IPS-15b (cell line): ENCODE measurements at regions not wholly inside any gene's neighbourhood (a gene's known extent, or its start where the extent isn't known, plus 50 kb on each side); places are given as distances from the start of the nearest gene placed in this dataset.

Experiments
- H3K27me3 ChIP-seq: one replicate; pipeline ENCODE4 v1.6.1; 2013; ENCODE audit warnings: low read length; ENCODE audit not compliant: control insufficient read depth, insufficient read depth
- H3K36me3 ChIP-seq: one replicate; pipeline ENCODE4 v1.6.1; 2013; ENCODE audit warnings: low read length; ENCODE audit not compliant: control insufficient read depth, insufficient read depth
- H3K4me1 ChIP-seq: one replicate; pipeline ENCODE4 v1.6.1; 2013; ENCODE audit warnings: mild to moderate bottlenecking, low read length; ENCODE audit not compliant: control insufficient read depth, insufficient read depth
- H3K4me3 ChIP-seq: one replicate; pipeline ENCODE4 v1.5.1; 2013; ENCODE audit warnings: low read depth, low read length
- H3K9ac ChIP-seq: one replicate; pipeline ENCODE4 v1.6.1; 2013; ENCODE audit warnings: low read depth, mild to moderate bottlenecking, low read length
- H3K9me3 ChIP-seq: one replicate; pipeline ENCODE4 v1.6.1; 2013; ENCODE audit warnings: mild to moderate bottlenecking, low read length; ENCODE audit not compliant: control insufficient read depth, insufficient read depth

DNA sequence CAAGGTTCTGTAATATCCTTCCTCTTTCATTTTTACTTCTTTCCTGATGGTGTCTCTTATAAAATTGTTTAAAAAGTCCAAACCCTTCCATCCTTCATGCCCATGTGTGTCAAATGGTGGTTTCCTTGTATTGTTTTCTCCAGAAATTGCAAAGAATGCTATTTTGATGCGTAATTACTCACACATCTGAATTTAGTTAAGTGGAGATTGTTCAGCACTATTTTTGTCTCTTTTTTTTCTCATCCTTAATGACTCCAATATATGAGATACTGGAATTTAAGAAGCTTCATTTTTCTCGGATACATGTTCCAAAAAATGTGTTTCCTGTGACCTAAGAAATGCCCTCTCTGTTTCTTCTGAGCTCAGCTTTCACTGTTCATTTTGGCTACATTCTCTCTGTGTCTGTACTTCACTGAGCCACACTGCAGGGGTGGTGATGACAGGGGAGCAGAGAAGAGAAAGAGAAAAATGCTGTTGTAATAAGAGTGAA is 799.8 kb downstream of the DIPK2A start:
- H3K9ac ChIP-seq = no peak overlapping the region
- H3K27me3 ChIP-seq = no peaks in the 10 kb centered on the region
- H3K9me3 ChIP-seq = no peaks in the 10 kb centered on the region
- H3K36me3 ChIP-seq = no peaks in the 10 kb centered on the region
- H3K4me1 ChIP-seq = no peaks in the 10 kb centered on the region
- H3K4me3 ChIP-seq = no peak overlapping the region

DNA sequence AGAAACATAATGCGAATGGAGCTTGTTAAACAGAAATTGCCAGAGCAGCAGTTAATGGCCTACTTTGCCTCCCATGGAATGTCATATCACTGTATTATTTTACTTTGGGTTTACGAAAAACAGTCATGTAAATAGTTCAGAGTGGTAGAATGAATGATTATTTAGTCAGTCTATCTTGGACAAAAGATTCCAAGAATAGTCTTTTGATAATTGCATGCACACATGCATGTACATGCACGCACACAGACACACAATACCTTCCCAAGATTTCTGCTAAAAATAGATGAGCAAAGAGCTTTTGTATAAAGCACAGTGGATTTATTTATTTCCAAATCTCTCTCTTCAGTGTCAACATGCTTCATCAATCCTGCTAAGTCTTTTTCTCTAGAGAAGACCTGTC is 800.7 kb downstream of the DIPK2A start:
- no peaks in the 10 kb centered on the region for H3K27me3 ChIP-seq

DNA sequence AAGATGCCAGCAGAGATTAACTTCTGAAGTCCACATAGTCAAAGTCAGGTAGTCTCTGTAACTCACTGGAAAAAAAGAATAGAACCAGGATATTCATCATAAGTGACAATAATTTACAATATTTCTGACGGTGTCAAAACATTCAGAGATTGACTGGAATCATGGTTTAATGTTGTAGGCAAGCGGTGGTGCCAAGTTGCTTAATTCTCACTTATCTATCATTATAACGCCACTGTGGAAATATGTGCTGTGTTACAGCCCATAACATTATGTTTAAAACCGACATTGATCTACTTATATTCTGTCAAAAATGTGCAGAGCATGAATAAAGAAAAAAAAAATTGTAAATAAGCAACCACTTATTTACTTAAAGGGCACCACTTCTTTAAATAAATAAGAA is 801.7 kb downstream of the DIPK2A start:
- no peaks in the 10 kb centered on the region for H3K4me1 ChIP-seq
- no peak overlapping the region for H3K9ac ChIP-seq
- no peaks in the 10 kb centered on the region for H3K36me3 ChIP-seq
- H3K9me3 ChIP-seq = no peaks in the 10 kb centered on the region
- no peak overlapping the region for H3K4me3 ChIP-seq
- no peaks in the 10 kb centered on the region for H3K27me3 ChIP-seq

More for the DNA sequence above, 800.7 kb downstream of the DIPK2A start:
- no peaks in the 10 kb centered on the region for H3K4me1 ChIP-seq
- no peak overlapping the region for H3K4me3 ChIP-seq
- H3K36me3 ChIP-seq = no peaks in the 10 kb centered on the region
- no peaks in the 10 kb centered on the region for H3K9me3 ChIP-seq
- H3K9ac ChIP-seq = no peak overlapping the region

DNA sequence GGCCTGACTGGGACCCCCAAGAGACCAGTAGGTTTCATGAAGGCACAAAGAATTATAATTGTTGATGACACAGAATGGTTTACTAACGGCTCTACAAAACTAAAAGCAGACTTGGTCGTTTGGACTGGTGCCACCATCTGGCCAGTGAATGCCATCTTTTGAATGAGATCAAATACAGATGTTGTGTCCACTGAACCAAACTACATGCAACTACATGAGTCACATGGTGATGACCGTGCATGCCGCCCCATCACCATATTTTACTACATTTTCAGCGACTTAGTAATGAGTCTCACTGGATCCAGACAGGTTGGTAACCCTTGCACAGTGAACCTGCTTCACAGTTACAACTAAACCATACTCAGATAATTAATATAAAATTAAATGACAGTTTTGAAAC is 803.3 kb downstream of the DIPK2A start:
- H3K9ac ChIP-seq = no peak overlapping the region
- no peaks in the 10 kb centered on the region for H3K9me3 ChIP-seq

DNA sequence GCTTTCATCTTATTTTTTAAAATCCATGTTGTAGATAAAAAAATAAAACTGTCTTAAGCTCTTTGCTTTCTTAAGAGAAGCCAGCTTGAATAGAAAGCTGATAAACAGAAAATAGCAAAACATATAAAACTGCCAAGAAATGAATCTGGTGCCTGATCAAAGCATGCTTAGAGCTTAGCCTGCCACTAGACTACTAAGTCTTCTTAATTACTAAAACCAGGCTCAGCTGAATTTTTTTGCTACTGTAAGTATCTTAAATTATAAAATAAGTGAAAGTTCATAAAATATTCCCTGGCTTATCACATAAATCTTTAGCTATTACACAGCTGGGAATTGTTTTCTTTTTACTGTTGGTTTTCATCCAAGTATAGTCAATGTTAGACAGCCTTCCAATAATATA is 803.9 kb downstream of the DIPK2A start:
- Histone ChIP-seq H3K36me3 (no peaks in the 10 kb centered on the region), H3K9me3 (no peaks in the 10 kb centered on the region), H3K9ac (no peak overlapping the region), H3K4me3 (no peak overlapping the region), H3K27me3 (no peaks in the 10 kb centered on the region), H3K4me1 (no peaks in the 10 kb centered on the region)

More for the DNA sequence above, 803.3 kb downstream of the DIPK2A start:
- no peak overlapping the region for H3K4me3 ChIP-seq
- H3K4me1 ChIP-seq = no peaks in the 10 kb centered on the region
- no peaks in the 10 kb centered on the region for H3K36me3 ChIP-seq
- H3K27me3 ChIP-seq = no peaks in the 10 kb centered on the region

DNA sequence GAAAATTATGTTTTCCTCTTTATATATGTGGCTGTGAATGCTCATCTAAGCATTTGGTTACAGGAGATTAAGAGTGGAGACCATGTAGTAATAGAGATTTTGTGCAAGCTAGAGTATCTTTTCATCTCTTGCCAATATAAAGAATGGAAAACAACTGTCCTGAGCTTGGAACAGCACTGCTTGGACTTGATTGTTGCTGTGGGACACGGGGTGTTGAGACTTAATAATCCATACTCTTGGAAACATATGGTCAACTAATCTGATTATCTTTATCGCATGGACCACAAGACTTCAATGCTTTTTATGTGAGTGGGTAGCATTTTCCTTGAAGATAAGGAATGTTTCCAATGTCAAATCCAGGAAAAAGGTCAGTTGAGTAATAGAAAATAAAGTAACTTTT is 806.3 kb downstream of the DIPK2A start:
- no peaks in the 10 kb centered on the region for H3K4me1 ChIP-seq
- H3K4me3 ChIP-seq = no peak overlapping the region
- no peaks in the 10 kb centered on the region for H3K27me3 ChIP-seq
- no peaks in the 10 kb centered on the region for H3K9me3 ChIP-seq
- no peak overlapping the region for H3K9ac ChIP-seq
- no peaks in the 10 kb centered on the region for H3K36me3 ChIP-seq

DNA sequence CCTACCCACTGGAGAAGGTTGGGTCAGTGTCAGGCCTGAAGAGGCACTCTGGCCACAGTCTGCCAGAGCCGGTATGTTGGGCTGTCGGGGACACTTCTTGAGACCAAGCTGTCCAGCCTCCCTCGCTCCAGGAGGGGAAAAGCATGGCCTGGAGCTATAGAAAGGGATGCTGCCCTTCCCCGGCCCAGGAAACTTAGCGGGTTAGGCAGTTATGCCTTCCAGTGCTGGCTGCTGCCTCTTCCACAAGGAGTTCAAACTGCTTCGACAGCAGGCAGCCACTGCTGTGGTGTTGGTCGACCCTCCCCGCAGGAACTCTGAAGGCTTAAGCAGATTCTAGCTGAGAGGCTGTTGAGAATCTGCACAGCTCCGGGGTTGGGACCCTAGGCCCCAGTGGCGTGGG is 819.4 kb downstream of the DIPK2A start:
- no peaks in the 10 kb centered on the region for H3K36me3 ChIP-seq
- no peak overlapping the region for H3K9ac ChIP-seq
- H3K4me1 ChIP-seq = no peaks in the 10 kb centered on the region
- no peaks in the 10 kb centered on the region for H3K9me3 ChIP-seq
- no peaks in the 10 kb centered on the region for H3K27me3 ChIP-seq
- H3K4me3 ChIP-seq = no peak overlapping the region

DNA sequence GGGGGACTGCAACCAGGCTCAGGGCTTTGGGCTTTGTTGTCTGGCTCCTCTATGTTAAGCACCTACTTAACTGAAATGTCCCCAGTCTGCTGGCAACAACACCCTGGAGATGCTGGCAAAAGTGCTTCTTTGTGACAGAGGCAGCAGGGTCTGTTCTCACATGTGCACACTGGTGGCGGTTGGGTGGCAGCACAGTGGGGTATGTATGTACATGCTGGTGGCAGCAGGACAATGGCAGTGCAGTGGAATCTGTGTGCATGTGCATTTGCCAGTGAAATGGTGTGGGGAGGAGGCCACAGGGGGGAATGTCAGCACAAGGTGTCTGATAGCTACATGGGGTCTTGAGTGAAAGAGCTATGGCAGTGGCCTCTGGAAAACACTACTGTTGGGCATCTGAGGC is 830.3 kb downstream of the DIPK2A start:
- Histone ChIP-seq H3K4me3 (no peak overlapping the region), H3K36me3 (no peaks in the 10 kb centered on the region), H3K4me1 (no peaks in the 10 kb centered on the region), H3K9ac (no peak overlapping the region), H3K27me3 (no peaks in the 10 kb centered on the region), H3K9me3 (no peaks in the 10 kb centered on the region)

DNA sequence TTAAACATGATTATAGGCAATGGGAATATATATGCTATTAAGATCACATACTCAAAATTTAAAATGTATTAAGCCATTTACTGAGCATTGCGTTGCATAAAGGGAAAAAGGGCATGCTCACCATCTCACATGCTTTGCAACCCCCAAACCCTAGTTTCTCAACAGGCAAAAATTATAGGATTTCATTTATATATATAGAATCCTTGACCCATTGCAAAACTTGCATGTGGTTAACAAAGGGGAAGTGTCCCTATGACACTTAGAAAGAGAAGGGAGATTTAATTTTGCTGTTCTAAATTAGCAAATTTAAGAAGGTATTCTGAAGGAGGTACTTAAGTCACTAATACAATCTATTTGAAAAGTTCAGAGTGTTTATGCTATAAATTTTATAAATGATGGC is 837.8 kb downstream of the DIPK2A start:
- H3K4me1 ChIP-seq = no peaks in the 10 kb centered on the region
- H3K27me3 ChIP-seq = no peaks in the 10 kb centered on the region
- H3K9ac ChIP-seq = no peak overlapping the region
- H3K36me3 ChIP-seq = no peaks in the 10 kb centered on the region
- no peak overlapping the region for H3K4me3 ChIP-seq
- no peaks in the 10 kb centered on the region for H3K9me3 ChIP-seq

DNA sequence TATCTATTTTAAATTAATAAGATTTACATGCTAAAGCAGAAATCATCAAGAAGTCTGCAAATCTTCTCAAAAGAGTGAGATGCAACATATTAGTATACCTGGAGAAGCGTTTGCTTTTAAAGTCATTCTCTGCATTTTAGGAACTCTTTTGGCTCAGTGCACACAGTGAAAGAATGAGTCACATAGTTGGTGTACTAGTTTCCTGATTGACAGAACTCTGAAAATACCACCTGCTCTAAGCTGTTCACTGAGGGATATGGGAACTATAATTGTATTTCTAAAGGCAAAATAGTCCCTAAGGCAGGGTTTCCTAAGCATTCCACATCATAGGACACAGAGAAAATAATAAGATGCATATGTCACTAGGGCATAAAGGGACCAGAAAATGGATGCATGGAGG is 838.5 kb downstream of the DIPK2A start:
- Histone ChIP-seq H3K9me3 (no peaks in the 10 kb centered on the region), H3K4me3 (no peak overlapping the region), H3K36me3 (no peaks in the 10 kb centered on the region), H3K27me3 (no peaks in the 10 kb centered on the region), H3K4me1 (no peaks in the 10 kb centered on the region), H3K9ac (no peak overlapping the region)

DNA sequence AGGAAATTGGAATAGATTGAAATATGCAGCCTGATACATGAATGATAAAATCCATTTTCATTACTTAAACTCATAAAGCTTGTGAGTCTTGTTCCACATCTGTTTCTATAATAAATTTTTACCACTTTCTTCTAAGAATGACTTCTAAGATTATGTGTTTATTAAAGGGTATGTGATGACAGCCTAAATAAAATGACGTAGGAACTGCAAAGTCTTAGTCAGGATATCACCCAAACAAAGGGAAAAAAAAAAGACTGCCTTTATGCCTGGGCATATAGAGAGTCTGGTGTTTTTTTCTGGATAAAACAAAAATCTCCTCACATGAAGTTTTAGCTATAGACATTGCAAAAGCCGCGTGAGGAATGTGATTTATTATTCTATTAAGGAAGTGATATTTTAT is 844.0 kb downstream of the DIPK2A start:
- Histone ChIP-seq H3K4me1 (no peaks in the 10 kb centered on the region), H3K9ac (no peak overlapping the region), H3K4me3 (no peak overlapping the region), H3K9me3 (no peaks in the 10 kb centered on the region), H3K27me3 (no peaks in the 10 kb centered on the region), H3K36me3 (no peaks in the 10 kb centered on the region)

DNA sequence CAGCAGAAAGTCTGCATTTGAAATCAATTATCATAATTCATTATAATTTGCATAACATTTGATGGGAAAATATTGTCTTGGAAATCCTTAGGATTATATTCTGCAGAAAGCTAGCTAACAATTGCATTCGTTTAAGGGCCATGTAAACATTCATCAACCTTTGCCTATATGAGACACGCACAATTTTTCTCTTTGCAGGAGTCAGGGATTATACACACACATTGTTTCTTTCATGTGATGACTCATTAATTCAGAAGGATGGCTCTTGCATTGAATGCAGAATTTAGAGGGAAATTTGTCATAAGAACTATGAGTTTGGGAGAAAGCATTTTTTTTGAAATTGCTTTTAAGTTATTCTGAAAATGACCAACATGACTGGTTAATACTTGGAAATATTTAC is 844.7 kb downstream of the DIPK2A start:
- no peak overlapping the region for H3K4me3 ChIP-seq
- no peaks in the 10 kb centered on the region for H3K4me1 ChIP-seq
- H3K27me3 ChIP-seq = no peaks in the 10 kb centered on the region
- H3K9me3 ChIP-seq = no peaks in the 10 kb centered on the region
- no peak overlapping the region for H3K9ac ChIP-seq
- no peaks in the 10 kb centered on the region for H3K36me3 ChIP-seq

DNA sequence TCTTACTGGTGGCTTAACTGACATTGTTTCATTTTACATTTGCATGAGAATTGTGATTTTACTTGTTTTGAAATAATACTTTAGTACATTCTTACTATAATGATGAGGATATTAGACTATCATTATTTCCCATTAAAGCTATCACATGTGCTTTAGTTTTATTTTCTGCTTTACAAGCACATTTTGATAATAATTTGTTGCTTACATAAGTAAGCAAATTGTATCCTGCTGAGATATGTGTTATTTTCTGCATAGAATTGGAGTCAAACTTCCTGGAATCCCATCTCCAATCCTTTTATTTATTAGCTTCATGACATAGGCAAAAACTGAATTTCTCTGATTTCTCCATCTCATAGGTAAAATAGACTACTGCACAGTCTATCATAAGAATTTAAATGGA is 847.4 kb downstream of the DIPK2A start:
- no peaks in the 10 kb centered on the region for H3K36me3 ChIP-seq
- no peaks in the 10 kb centered on the region for H3K9me3 ChIP-seq
- H3K4me1 ChIP-seq = no peaks in the 10 kb centered on the region
- no peak overlapping the region for H3K9ac ChIP-seq
- no peak overlapping the region for H3K4me3 ChIP-seq
- no peaks in the 10 kb centered on the region for H3K27me3 ChIP-seq
